KMS-11 (cell line): ENCODE measurements at regions not wholly inside any gene's neighbourhood (a gene's known extent, or its start where the extent isn't known, plus 50 kb on each side); places are given as distances from the start of the nearest gene placed in this dataset.

Experiments used
- H2AFZ ChIP-seq: fragments of 200-600 bp; sonication (generic); 2 replicates; pipeline ENCODE4 v1.6.1; 2016; ENCODE audit warnings: antibody characterized with exemption, mixed run types, low read depth
- H3K27ac ChIP-seq: fragments of 200-600 bp; sonication (generic); 2 replicates; pipeline ENCODE4 v1.6.1; 2016; ENCODE audit warnings: mild to moderate bottlenecking, mixed run types
- H3K27me3 ChIP-seq: fragments of 200-600 bp; sonication (generic); 2 replicates; pipeline ENCODE4 v1.6.1; 2017; ENCODE audit warnings: mild to moderate bottlenecking, low read depth, mixed run types, moderate library complexity; ENCODE audit not compliant: insufficient read depth
- H3K36me3 ChIP-seq: fragments of 200-600 bp; sonication (generic); 2 replicates; pipeline ENCODE4 v1.6.1; 2017; ENCODE audit warnings: mild to moderate bottlenecking, mixed run types; ENCODE audit not compliant: insufficient read depth
- H3K4me1 ChIP-seq: fragments of 200-600 bp; sonication (generic); 2 replicates; pipeline ENCODE4 v1.6.1; 2016; ENCODE audit warnings: mild to moderate bottlenecking, low read depth, mixed run types; ENCODE audit not compliant: poor library complexity, severe bottlenecking
- H3K4me2 ChIP-seq: fragments of 200-600 bp; sonication (generic); 2 replicates; pipeline ENCODE4 v1.7.0; 2016; ENCODE audit warnings: mild to moderate bottlenecking, mixed run types
- H3K4me3 ChIP-seq: fragments of 200-600 bp; sonication (generic); IDR thresholded peaks from 2 replicates; pipeline ENCODE4 v1.6.1; 2017; ENCODE audit warnings: low read depth, low read length, mixed read lengths; ENCODE audit not compliant: insufficient read depth
- H3K79me2 ChIP-seq: fragments of 200-600 bp; sonication (generic); 2 replicates; pipeline ENCODE4 v1.6.1; 2016; ENCODE audit warnings: low read depth, mixed run types; ENCODE audit not compliant: insufficient read depth
- H3K9ac ChIP-seq: fragments of 200-600 bp; sonication (generic); 2 replicates; pipeline ENCODE4 v1.6.1; 2016; ENCODE audit warnings: mild to moderate bottlenecking, mixed run types
- H4K20me1 ChIP-seq: fragments of 200-600 bp; sonication (generic); 2 replicates; pipeline ENCODE4 v1.6.1; 2016; ENCODE audit warnings: mild to moderate bottlenecking, mixed run types; ENCODE audit not compliant: insufficient read depth
- CTCF ChIP-seq: fragments of 200-600 bp; sonication (generic); conservative IDR thresholded peaks from 2 replicates; pipeline ENCODE4 v1.6.1; 2017; ENCODE audit warnings: low read depth, mild to moderate bottlenecking, antibody characterized with exemption, low read length, moderate library complexity, mixed read lengths

- Histone ChIP-seq H3K4me1 (no peaks in the 10 kb centered on the region), H3K4me2 (no peak overlapping the region), H2AFZ (no peak overlapping the region), H3K36me3 (no peaks in the 10 kb centered on the region), H4K20me1 (no peaks in the 10 kb centered on the region), H3K9ac (no peak overlapping the region), H3K27me3 (no peaks in the 10 kb centered on the region), H3K4me3 (no peak overlapping the region), H3K79me2 (no peaks in the 10 kb centered on the region), H3K27ac (no peak overlapping the region)
- TF ChIP-seq CTCF = no peak
Measured at GRCh38 chr11:15378941-15379340, 264.2 kb downstream of the INSC start.

GRCh38 chr11:15379483-15379882 is 264.8 kb downstream of the INSC start:
- Histone ChIP-seq H3K79me2 (no peaks in the 10 kb centered on the region), H3K27me3 (no peaks in the 10 kb centered on the region), H3K4me2 (no peak overlapping the region), H3K4me3 (no peak overlapping the region), H3K27ac (no peak overlapping the region), H4K20me1 (no peaks in the 10 kb centered on the region), H3K36me3 (no peaks in the 10 kb centered on the region), H3K9ac (no peak overlapping the region), H2AFZ (no peak overlapping the region), H3K4me1 (no peaks in the 10 kb centered on the region)
- no peak for TF ChIP-seq CTCF

- Histone ChIP-seq H3K4me2 (no peak overlapping the region), H4K20me1 (no peaks in the 10 kb centered on the region), H3K4me1 (no peaks in the 10 kb centered on the region), H3K27ac (no peak overlapping the region), H3K27me3 (no peaks in the 10 kb centered on the region), H3K36me3 (no peaks in the 10 kb centered on the region), H3K9ac (no peak overlapping the region), H3K4me3 (no peak overlapping the region), H3K79me2 (no peaks in the 10 kb centered on the region), H2AFZ (no peak overlapping the region)
- TF ChIP-seq CTCF = no peak
Measured at GRCh38 chr11:15390857-15391256, 276.1 kb downstream of the INSC start.

- Histone ChIP-seq H3K27me3 (no peaks in the 10 kb centered on the region), H3K9ac (no peak overlapping the region), H2AFZ (no peak overlapping the region), H3K4me1 (no peaks in the 10 kb centered on the region), H3K79me2 (no peaks in the 10 kb centered on the region), H3K36me3 (no peaks in the 10 kb centered on the region), H4K20me1 (no peaks in the 10 kb centered on the region), H3K4me3 (no peak overlapping the region), H3K4me2 (no peak overlapping the region), H3K27ac (no peak overlapping the region)
- no peak for TF ChIP-seq CTCF
Measured at GRCh38 chr11:15396778-15397177, 282.1 kb downstream of the INSC start.
